GM19324 (cell line): ENCODE measurements at regions not wholly inside any gene's neighbourhood (a gene's known extent, or its start where the extent isn't known, plus 50 kb on each side); places are given as distances from the start of the nearest gene placed in this dataset.

Experiments used
- ATAC-seq: cut with Tn5 transposase; IDR thresholded peaks from one replicate; pipeline ENCODE4 v1.9.1; 2021; ENCODE audit warnings: mild to moderate bottlenecking, moderate library complexity; ENCODE audit not compliant: unreplicated experiment, low FRiP score

GRCh38 chr2:47239119-47239969 is 63.0 kb upstream of the CALM2 start:
- no peak for ATAC-seq

GRCh38 chr2:47238638-47239037 is 62.3 kb upstream of the CALM2 start:
- no peak for ATAC-seq

DNA sequence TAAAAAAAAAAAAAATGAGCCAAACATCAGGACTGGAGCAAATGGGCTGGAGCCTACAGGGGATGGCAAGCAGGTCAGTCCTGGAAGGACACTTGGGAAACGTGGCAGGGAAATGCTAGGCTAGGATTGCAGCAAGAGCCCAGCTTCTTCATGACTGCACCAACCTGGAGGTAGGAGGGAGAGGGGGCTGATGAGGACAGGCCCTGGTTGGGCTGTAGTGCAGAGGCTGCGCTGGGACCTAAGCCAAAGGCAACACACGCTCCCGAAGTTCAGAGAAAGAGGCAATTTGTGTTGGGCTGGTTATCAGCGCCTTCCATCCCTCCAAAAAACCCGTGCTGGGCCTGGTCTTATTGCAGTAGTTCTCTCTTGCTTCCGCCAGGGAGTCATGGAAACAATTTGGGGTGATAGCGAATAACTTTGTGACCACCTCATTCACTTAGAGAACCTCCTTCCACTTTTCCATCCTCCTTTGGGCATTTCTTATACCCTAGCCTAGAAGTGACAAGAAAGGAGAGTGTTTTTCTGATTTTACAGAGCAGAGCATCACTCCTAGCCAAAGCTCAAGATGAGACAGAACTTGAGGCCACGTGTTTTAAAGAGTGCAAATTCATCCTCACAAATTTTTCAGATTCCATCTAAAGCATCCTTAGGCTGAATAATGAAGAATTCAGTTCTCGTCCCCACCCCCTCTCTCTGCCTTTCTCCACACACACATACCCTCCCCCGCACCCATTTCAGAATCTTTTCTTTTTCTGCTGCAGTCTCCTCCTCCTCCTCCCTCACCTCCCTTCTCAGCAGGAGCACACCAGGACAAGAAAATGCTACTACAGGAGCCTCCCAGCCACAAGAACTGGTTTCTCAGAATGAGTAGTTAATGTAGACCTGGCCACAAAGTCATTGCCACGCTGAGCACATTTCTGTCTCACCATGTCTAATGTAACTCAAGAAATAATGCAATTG is 61.3 kb upstream of the CALM2 start:
- ATAC-seq, result no peak

- ATAC-seq, result no peak
Measured at GRCh38 chr2:47236503-47237215, 60.3 kb upstream of the CALM2 start.

- ATAC-seq, result no peak
Measured at GRCh38 chr2:47235132-47235531, 58.8 kb upstream of the CALM2 start.

- ATAC-seq, result no peak
Measured at GRCh38 chr2:47234456-47234855, 58.1 kb upstream of the CALM2 start.

DNA sequence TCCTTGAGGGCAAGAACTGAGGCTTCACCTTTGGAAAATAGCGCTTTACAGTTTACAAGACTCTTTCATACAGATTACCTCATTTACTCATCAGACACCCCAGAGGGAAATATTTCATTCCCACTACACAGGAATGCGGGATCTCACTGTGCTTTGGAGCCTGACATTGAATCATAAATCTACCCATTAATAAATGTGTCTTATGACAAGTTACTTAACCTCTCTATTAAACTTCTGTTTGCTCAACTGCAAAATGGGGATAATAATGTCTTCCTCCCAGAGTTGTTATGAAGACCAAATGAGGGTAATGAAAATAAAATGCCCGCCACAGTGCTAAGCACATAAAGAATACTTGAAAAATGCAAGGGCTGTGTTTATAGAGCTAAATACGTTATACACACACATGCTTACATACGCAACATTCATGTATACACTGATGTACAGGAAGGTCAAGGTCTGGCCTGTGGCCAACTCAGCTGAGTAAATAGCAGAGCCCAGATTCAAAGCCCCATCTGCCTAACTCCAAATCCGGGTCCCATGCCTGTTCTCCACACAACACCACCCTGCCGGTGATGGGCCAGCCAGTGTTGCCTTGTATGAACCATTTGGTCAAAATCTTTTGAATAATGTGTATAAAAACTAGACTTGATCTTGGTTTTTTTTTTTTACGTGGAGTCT is 56.6 kb upstream of the CALM2 start:
- no peak for ATAC-seq

DNA sequence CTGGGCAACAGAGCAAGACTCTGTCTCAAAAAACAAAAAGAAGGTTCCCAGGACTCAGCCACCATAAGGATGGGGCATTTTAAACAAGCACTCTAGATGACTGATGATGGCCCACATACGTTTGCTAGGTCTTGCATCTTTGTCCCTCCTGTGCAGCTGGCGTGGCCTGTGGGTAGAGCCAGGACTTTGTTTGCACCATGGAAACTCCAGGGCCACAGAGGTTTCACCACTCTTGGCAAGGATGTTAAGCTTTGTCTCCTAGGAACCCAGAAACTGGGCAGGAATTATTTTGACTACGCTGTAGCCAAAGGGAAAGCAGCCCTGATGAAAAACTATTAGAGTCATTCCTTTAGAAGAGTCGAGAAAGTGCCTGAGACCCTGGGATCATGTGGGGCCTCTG is 54.1 kb upstream of the CALM2 start:
- ATAC-seq, result no peak

- no peak for ATAC-seq
Measured at GRCh38 chr2:47227532-47228279, 51.4 kb upstream of the CALM2 start.

DNA sequence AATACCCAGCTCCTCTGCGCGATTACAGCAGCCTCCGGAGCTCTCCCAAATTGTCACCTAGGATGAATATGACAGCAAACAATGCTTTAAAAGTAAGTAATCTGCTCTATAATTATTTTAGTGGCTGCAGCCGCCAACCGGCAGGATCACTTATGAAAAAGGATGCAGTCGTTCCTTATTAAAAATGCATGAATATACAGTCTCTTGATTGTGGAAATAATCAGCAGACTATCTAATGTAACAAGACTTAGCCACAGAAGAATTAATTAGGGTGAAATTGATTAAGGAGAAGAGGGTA is 50.6 kb upstream of the CALM2 start:
- no peak for ATAC-seq

GRCh38 chr2:47226132-47226922 is 50.0 kb upstream of the CALM2 start:
- ATAC-seq, result no peak
